ENCODE measurements at regions not wholly inside any gene's neighbourhood (a gene's known extent, or its start where the extent isn't known, plus 50 kb on each side); places are given as distances from the start of the nearest gene placed in this dataset.
A peak's percentile ranks its signal among the peaks of the same experiment; 100 is the strongest.

DNA sequence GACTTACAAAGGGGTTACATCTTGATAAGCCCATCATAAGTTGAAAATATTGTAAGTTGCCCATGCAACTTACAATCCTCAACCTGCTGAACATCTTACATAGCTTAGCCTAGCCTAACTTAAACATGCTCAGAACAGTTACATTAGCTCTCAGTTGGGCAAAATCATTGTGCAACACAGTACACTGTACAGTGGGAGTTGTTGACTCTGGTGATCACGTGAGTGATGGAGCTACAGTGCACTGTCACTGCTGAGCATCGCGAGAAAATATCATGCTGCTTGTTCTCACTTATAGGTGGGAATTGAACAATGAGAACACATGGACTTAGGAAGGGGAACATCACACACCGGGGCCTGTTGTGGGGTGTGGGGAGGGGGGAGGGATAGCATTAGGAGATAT is 214.9 kb upstream of the ZMIZ1 start:
- no peaks in the 10 kb centered on the region for H3K36me3 Mint-ChIP-seq (ENCODE audit: unreplicated experiment)
- no peaks in the 10 kb centered on the region for H3K9me3 Mint-ChIP-seq (ENCODE audit: unreplicated experiment)
- no peaks in the 10 kb centered on the region for H3K4me1 Mint-ChIP-seq (ENCODE audit: unreplicated experiment)
- TF ChIP-seq, protein P1, sequence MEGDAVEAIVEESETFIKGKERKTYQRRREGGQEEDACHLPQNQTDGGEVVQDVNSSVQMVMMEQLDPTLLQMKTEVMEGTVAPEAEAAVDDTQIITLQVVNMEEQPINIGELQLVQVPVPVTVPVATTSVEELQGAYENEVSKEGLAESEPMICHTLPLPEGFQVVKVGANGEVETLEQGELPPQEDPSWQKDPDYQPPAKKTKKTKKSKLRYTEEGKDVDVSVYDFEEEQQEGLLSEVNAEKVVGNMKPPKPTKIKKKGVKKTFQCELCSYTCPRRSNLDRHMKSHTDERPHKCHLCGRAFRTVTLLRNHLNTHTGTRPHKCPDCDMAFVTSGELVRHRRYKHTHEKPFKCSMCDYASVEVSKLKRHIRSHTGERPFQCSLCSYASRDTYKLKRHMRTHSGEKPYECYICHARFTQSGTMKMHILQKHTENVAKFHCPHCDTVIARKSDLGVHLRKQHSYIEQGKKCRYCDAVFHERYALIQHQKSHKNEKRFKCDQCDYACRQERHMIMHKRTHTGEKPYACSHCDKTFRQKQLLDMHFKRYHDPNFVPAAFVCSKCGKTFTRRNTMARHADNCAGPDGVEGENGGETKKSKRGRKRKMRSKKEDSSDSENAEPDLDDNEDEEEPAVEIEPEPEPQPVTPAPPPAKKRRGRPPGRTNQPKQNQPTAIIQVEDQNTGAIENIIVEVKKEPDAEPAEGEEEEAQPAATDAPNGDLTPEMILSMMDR (IDR thresholded peaks at IDR 0.05): no peak
- H3K27ac Mint-ChIP-seq (ENCODE audit: unreplicated experiment): no peak overlapping the region
- peaks cover 19% of the 10 kb centered on the region for H3K27me3 Mint-ChIP-seq (ENCODE audit: unreplicated experiment)
- DNase-seq (ENCODE audit: extremely low spot score, unreplicated experiment): no peak
- no peak overlapping the region for H3K4me3 Mint-ChIP-seq (ENCODE audit: unreplicated experiment)

DNA sequence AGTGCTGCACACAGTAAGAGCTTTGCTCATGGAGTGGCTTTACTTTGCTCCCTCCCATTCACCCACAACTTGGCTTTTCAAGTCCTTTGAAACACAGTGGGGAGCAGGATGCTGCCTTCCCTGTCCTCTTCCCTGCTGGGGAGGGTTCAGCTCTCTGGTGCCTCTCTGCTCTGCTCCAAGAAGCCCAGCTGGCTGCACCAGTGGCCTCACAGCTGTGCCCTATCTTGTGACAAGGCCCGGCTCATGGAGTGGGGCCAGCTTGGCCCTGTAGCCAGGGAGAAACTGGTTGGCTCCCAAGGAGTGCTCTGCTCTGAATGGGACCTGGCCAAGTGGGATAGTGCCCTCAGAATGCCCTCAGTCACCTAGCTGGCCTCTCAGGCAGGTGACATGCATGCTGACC is 212.3 kb upstream of the ZMIZ1 start:
- Mint-ChIP-seq H3K4me3 (ENCODE audit: unreplicated experiment) (no peak overlapping the region), H3K9me3 (ENCODE audit: unreplicated experiment) (no peaks in the 10 kb centered on the region), H3K27me3 (ENCODE audit: unreplicated experiment) (peaks cover 34% of the 10 kb centered on the region), H3K27ac (ENCODE audit: unreplicated experiment) (no peak overlapping the region), H3K4me1 (ENCODE audit: unreplicated experiment) (no peaks in the 10 kb centered on the region), H3K36me3 (ENCODE audit: unreplicated experiment) (no peaks in the 10 kb centered on the region)
- TF ChIP-seq, protein P1 (IDR thresholded peaks at IDR 0.05): no peak
- peak; percentile 80 for DNase-seq (ENCODE audit: extremely low spot score, unreplicated experiment)

DNA sequence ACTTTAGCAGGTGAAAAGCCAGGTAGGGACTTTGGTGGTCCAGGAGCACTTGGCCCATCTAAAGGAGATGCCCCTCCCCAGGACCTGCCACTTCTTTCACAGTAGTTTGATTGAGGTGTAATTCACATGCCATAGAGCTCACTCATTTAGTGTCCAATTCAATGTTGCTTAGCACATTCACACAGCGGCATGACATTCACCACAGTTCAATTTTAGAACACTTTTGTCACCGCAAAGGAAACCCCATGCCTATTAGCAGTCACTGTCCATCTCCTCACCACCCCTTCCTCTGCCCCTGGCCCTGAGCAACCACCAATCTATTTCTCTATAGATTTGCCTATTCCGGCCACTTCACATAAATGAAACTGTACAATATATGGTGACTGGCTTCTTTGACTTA is 211.6 kb upstream of the ZMIZ1 start:
- no peaks in the 10 kb centered on the region for H3K9me3 Mint-ChIP-seq (ENCODE audit: unreplicated experiment)
- no peak overlapping the region for H3K27ac Mint-ChIP-seq (ENCODE audit: unreplicated experiment)
- peaks cover 40% of the 10 kb centered on the region for H3K27me3 Mint-ChIP-seq (ENCODE audit: unreplicated experiment)
- no peaks in the 10 kb centered on the region for H3K4me1 Mint-ChIP-seq (ENCODE audit: unreplicated experiment)
- H3K4me3 Mint-ChIP-seq (ENCODE audit: unreplicated experiment): no peak overlapping the region
- H3K36me3 Mint-ChIP-seq (ENCODE audit: unreplicated experiment): no peaks in the 10 kb centered on the region
- no peak for DNase-seq (ENCODE audit: extremely low spot score, unreplicated experiment)
- TF ChIP-seq, protein P1 (IDR thresholded peaks at IDR 0.05): no peak

DNA sequence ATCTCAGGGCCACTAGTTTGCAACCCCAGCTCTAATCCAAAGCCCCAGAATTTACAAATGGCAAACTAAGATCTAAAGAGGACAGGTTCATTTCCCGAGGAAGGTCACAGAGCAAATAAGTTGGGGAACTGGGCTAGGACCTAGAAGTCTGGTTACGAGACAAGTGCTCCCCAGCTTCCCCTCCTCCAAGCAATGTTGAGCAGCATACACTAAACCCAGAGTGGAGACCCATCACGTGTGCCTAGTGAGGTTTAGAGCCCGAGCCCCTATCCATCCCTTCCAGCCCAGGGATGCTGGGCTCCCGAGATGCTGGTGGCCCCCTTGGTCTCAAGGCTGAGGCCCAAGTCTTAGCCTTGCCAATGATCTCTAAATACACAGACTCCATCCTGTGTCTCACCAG is 209.5 kb upstream of the ZMIZ1 start:
- Mint-ChIP-seq H3K4me1 (ENCODE audit: unreplicated experiment) (no peaks in the 10 kb centered on the region), H3K27me3 (ENCODE audit: unreplicated experiment) (peaks cover 52% of the 10 kb centered on the region), H3K4me3 (ENCODE audit: unreplicated experiment) (no peak overlapping the region), H3K9me3 (ENCODE audit: unreplicated experiment) (no peaks in the 10 kb centered on the region), H3K36me3 (ENCODE audit: unreplicated experiment) (no peaks in the 10 kb centered on the region), H3K27ac (ENCODE audit: unreplicated experiment) (no peak overlapping the region)
- TF ChIP-seq, protein P1 (IDR thresholded peaks at IDR 0.05): no peak
- peak; percentile 25 for DNase-seq (ENCODE audit: extremely low spot score, unreplicated experiment)

DNA sequence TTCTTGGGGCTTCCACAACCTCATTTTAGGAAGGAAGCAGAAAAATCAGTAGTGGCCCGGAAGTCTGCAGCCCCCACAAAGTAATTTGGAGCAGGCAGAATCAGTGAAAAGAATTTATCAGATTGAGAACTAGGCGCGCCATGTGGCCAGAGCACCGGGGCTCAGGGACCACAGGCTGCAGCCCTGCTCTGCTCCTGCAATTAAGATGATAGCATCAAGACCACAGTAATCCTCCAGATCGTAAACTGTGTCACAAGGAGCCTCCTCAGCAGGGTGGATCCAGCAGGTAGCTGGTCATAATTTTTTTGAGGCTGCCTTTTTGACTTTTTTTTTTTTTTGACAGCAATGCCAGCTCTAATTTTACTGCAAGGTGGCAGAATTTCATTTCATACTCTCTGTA is 209.0 kb upstream of the ZMIZ1 start:
- H3K4me1 Mint-ChIP-seq (ENCODE audit: unreplicated experiment): no peaks in the 10 kb centered on the region
- H3K36me3 Mint-ChIP-seq (ENCODE audit: unreplicated experiment): no peaks in the 10 kb centered on the region
- TF ChIP-seq, protein P1 (IDR thresholded peaks at IDR 0.05): no peak
- no peak overlapping the region for H3K27ac Mint-ChIP-seq (ENCODE audit: unreplicated experiment)
- no peak overlapping the region for H3K4me3 Mint-ChIP-seq (ENCODE audit: unreplicated experiment)
- DNase-seq (ENCODE audit: extremely low spot score, unreplicated experiment): peak; percentile 34
- no peaks in the 10 kb centered on the region for H3K9me3 Mint-ChIP-seq (ENCODE audit: unreplicated experiment)
- peaks cover 52% of the 10 kb centered on the region for H3K27me3 Mint-ChIP-seq (ENCODE audit: unreplicated experiment)
